Activated CD4-positive, alpha-beta T cell treated with anti-CD3 and anti-CD28 coated beads, Interleukin-2, amount 50 U/mL, for 16 hours (primary cell): ENCODE measurements at regions not wholly inside any gene's neighbourhood (a gene's known extent, or its start where the extent isn't known, plus 50 kb on each side); places are given as distances from the start of the nearest gene placed in this dataset.
"Not testable (repeated sequence)": the region's sequence is repeated elsewhere in the genome, so short reads cannot be mapped to it uniquely, and the experiment has no call there.

Source experiments
- DNase-seq: peaks from one replicate; pipeline ENCODE4 v3.0.0-alpha.2; 2020

DNA sequence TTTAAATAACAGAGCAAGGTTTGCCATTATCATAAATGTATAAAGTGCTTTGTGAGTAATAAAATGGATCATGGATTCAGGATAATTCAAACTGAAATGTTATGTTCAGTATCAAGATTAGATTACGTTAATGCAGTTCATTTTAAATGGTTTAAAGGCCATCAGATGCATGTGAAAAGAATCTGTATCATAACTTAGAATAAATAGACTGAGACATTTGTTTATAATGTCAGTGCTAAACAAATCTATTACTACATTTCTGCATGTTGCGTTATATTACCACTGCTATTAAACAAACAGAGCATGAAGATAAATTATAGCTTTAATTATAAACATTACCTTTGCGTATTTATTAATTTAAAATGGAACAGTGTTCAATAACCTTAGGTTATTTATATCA is 160.2 kb downstream of the TOX3 start:
- DNase-seq: no peak

DNA sequence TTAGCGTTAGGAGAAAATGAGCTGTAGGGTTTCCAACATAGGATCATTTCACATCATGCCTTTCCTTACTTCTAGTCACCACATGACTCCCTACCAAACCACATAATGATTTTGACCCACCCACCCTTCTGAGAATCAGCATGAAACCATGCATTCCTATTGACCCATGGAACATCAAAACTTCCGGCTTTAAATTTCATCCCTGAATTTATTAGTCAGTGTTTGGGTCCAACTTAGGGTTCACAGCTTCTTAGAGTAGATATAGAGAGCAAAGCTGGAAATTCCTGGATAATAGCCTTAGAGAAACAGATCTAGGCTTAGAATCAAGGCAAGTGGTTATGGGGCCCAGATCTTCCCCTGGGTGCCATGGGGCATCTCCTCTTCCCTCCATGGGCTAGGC is 162.6 kb downstream of the TOX3 start:
- DNase-seq: no peak

DNA sequence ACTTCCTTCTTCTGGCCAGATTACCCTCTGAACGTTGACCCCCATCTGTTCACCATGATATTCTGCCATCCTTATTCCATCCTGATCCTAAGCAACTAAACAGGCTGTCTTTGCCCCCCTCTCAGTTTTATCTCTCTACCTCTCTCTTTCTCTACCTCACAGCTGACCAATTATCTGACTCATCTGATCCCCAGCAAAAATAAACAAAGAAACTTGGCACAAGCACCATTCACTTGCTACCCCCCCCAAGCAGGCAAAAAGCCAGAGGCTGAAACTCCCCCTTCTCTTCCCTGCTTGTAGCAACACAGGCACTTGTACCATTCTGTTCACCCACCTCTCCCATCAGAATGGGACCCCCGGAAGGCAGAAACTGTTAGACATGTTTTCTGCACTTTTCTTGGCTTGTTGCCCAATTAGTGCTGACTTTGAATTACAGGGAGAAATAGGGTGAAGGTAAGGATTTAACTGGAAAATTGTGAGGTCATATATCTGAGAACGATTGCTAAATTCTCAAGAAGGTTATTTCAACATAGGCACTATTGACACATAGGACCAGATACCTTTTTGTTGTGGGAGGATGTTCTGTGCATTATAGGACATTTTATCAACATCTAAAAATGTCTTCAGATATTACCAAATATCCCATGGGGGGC is 163.2 kb downstream of the TOX3 start:
- DNase-seq: no peak

DNA sequence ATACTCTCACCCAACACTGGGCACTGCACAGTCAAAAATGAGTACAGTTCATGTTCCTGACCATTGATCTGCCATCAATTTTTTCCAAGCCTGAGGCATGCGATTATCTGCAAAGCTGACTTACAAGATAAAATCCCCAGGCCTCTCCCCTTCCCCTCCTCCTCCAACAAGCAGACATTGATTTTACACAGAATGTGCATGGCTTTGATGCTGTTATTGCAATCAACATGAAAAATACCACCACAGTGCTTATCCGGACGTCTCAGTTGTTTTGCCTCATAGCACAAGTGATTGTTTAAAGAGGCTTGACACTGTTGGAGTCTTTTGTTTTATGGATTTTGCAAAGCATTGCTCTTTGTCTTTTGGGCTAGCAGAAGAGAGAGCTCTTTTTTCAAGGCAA is 163.8 kb downstream of the TOX3 start:
- no peak for DNase-seq

DNA sequence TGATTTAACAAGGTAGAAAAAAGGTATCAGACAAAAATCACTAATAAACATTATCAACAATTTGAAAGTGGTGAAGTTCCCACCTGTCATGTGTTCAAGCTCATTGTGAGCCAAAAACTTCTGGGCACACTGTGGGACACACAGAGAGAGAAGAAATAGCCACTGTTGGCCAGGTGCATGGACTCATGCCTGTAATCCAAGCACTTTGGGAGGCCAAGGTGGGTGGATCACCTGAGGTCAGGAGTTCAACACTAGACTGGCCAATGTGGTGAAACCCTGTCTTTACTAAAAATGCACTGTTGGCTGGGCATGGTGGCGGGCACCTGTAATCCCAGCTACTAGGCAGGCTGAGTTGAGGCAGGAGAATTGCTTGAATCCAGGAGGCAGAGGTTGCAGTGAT is 167.4 kb downstream of the TOX3 start:
- DNase-seq: no peak

DNA sequence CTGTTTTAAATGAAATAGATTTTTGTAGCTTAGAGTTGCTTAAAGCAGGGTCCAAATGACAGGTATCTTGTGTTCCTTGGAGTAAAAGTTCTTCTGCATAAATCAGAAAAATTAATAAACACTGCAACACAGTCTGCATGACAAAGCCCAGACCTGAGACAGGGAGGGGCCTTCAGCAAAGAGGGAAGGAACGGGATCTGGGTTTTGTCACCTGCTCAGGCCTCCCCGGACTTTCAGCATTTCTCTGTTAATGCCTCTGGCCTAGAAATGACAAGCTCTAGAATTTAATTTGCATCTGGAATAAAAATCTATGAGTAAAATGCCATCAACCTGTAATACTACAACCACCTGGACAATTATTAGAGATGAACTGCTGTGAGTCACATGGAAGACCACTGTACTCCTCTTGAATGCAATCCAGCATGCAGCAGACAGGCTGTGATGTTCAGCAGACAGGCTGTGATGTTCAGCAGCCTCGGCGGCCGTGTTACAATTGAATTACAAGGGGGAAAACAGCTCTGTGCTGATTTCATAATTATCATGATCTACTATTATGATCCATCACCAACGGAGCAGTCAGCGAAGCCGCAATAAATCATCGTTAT is 170.2 kb downstream of the TOX3 start:
- no peak for DNase-seq

DNA sequence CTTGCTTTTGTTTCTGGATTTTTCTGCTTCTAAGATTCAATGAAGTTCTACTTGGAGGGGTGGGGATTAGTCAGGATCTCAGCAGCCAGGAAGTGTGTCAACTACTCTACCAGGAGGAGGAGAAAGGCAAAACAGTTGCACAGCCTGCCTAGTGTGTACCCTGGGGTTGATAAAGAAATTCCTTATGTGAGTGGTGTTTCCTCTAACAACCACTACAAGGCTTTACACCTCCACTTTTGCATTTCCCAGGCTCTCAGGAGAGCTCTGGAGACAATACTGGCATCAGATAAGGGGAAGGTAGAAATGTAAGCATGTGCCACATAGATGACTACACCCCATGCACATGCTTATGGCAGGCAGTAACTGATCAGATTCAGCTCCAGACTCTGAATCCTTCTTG is 174.6 kb downstream of the TOX3 start:
- DNase-seq: no peak

DNA sequence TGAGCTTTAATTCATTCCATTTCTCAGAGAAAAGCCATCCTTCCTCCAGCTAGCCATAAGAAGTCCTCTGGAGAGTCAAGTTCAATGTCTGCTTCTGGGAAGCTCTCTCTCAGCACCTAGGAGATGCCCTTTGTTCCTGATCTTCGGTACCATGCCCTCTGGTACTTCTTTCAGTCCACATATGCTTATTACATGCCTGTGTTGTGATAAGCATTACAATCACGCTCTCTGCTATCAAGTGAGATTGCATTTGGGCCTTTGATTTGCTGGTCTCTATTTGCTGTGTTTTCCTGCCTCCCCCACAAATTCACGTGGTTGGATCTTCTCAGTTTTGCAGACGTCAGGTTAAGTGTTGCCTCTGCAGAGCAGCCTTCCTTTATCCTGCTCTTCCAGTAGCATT is 178.1 kb downstream of the TOX3 start:
- no peak for DNase-seq

DNA sequence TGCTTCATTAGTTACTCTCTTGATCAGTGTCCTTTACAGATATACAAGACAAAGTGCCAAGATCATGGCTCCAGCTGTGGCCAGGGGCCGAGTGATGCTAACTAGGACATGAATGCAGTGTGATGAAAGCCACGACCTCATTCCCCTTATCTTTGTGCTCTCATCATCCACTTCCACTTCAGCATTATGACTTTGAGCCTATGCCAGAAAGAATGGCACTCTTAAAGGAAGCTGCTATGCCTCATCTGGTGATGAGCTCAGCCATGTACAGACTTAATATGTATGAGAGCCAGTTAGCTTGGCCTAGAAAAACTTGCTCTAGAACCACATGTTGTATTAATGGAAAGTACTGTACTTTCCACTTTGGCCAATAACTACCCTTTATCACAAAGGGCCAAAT is 179.1 kb downstream of the TOX3 start:
- DNase-seq: no peak

DNA sequence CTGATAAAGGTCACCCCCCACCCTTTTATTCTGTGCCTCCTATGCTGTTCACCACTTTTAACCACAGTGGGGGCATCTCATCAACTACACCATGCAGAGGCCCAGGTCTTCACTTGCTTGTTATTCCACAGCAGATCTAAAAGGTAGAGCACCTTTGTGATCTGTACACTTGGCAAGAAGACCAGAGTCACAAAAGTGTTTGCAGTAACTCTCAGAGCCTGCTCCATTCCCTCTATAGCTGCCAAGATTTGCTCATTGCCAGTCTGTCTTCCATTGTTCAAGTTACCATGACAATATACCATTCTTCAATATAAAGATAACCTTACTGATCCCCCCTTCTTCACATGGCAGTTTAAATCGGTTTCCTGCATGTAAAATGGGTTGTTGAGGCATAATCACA is 180.0 kb downstream of the TOX3 start:
- no peak for DNase-seq

DNA sequence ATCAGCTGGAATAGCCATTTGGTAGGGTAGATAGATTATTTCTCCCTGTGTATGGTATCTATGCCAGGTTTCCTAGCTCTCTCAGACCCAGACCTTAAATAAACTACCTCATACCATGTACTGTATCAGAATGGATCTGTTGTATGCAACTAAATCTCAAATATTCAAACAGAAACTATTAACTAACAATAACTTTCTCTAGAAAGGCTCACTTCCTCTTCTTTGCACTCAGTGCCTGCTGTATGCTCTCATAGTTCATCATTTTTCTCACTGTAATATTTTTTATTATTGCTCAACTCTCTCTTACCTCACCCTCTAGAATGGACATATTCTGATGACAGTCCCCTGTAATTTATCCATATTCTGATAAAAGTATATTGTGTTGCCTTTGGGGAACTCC is 182.4 kb downstream of the TOX3 start:
- no peak for DNase-seq

DNA sequence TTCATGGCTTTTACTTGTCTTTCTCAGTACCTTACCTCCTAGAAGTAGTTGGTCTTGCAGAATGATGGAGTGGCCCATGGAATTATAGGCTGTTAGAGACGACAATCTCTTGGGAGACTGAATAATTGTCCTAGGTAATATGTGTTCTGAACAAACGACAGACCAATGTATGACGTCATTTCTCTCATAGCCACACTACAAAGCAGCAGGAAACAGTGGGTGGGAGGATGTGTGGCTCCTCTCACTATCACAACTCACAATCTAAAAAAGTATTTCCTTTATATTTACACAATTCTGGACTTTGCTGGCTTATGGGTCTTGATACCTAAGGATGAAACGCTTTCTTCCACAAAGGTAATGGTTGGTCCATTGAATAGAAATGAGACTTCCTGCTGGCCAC is 183.9 kb downstream of the TOX3 start:
- DNase-seq: no peak

DNA sequence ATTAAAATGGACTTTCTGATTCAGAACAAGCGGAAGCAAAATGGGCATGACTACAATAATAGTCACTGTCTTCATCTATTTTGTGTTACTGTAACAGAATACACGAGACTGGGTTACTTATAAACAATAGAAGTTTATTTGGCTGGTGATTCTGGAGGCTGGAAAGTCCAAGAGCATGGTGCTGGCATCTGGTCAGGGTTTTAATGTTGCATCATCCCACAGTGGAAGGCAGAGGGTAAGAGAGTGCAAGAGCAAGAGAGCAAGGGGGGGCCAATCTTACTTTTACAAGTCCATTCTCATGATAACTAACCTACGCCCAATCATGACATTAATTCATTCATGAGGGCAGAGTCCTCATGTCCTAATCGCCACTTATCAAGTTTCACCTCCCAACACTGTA is 189.2 kb downstream of the TOX3 start:
- DNase-seq: no peak

DNA sequence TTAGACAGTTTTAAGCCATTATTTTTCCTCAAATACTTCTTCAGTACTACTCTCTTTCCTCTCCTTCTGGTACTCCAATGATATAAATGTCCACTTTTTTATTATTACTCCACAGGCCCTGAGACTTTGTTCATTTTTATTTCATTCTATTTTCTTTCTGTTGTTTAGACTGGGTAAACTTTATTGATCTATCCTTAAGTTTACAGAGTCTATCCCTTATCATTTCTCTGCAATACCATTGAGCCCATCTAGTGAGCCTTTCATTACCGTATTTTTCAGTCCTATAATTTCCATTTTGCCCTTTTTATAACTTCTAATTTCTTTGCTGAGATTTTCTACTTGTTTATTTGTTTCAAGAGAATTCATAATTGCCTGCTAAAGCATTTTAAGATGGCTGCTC is 193.7 kb downstream of the TOX3 start:
- no peak for DNase-seq

DNA sequence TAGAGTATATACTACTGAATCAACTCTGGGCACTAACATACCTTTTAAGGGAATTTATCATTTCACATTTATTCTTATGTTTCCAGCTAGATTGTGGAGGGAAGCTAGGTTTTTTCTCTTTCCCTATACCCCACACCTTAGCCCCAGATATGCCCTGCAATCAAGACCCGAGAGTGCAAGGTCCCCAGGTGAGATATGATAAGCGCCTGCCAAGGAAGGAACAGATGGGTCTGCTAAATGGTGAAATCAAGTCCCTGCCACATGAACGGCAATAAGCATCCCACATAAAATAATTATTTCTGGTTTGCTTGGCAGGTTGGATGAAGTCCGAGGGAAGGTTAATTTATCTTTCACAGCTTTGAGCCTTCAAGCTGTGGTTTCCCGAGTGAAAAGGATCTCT is 195.5 kb downstream of the TOX3 start:
- no peak for DNase-seq

DNA sequence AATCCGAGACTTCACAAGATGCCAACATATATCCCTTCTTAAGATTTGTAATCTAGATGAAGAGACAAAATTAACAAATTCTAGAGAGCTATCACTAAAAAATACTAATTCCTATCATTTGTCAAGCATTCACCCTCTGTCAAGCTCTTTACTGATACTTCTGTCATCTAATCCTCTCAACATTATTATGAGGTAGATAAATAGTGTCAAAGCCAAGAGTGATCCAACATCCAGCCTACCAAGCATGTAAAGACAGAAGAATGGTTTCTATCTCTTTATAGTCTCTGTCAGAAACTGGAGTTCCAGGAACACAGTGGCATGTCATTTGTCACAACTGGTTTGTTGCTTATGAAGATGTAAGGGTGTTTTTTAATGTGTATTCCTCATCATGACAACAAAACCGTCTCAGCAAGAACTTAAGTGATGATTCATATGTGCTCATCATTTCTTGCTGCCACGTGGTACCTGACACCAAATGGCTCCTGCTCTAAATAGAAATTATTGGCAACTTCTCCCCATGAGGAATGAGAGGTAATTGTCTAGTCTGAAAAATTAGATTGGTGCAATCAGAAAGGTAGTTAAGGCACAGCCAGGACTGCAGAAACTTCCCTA is 196.8 kb downstream of the TOX3 start:
- DNase-seq: no peak

DNA sequence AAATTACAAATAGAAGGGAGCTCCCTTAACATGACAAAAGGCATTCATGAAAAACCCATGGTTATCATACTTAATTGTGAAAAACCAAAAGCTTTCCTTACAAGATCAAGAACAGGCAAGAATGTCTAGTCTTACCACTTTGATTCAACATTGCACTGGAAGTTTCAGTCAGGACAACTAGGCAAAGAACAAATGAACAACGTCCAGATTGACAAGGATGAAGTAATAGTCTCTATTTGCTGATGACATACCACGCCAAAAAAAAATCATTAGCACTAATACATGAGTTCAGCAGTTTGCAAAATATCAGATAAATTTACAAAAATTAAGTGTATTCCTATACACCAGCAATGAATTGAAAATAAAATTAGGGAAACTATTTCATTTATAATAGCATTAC is 200.2 kb downstream of the TOX3 start:
- no peak for DNase-seq

DNA sequence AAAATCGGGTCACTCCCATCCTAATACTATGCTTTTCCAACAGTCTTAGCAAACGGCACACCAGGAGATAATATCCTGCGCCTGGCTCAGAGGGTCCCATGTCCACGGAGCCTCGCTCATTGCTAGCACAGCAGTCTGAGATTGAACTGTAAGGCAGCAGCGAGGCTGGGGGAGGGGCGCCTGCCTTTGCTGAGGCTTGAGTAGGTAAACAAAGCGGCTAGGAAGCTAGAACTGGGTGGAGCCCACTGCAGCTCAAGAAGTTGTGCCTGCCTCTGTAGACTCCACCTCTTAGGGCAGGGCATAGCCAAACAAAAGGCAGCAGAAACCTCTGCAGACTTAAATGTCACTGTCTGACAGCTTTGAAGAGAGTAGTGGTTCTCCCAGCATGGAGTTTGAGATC is 213.3 kb downstream of the TOX3 start:
- DNase-seq: not testable (repeated sequence)

DNA sequence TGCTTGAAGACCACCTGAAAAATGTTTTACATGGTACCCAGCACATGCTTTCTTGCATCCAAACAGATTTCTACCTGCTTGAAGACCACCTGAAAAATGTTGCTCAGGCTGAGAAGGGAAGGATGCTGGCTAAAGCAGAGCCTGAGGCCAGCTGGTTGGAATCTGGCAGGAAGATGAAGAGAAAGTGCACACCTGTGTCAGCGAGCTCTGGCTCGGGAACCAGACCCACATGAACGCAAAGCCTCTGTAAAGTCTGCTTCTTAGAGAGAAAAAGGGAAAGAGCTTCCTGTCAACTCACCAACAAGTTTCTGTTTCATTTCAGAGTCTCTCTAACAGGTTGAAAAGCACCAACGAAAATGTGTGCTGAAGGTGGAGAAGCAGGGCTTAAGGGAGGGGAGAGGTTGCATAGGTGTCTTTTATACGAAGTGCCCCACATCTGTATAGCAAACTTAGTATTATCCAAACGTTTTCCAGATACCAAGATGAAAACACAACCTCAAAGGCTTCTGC is 226.0 kb downstream of the TOX3 start:
- no peak for DNase-seq

DNA sequence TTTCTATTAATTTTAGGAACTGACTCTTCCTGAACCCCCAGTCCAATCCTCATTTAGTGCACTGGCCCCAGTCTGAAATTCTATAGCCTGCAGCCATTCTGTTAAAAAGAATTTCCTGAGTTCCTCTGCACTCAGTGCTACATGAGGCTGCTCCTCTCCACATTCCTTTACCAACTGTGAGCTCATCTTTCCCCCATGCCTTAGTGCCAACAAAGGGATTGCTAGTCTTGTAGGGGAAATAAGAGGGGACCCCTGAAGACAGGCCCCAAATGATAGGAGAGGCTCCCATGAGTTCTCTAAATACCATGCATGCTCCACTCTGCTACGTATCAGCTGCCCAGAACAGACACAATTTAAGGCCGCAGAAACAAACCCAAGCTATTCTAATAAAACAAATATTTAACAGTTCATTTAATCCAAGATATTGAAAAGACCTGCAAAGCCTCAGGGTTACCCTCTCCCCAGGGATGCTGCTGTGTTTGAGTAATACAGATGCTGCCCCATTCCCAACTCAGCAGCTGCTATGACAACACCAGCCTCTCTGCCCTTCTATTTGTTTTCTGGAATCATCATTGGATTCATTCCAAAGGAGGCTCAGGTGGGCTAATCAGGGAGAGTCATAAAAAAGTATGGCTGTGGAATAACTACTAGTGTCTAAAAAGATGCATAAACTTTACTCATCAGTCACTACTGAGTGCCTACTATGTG is 228.5 kb downstream of the TOX3 start:
- DNase-seq: no peak

DNA sequence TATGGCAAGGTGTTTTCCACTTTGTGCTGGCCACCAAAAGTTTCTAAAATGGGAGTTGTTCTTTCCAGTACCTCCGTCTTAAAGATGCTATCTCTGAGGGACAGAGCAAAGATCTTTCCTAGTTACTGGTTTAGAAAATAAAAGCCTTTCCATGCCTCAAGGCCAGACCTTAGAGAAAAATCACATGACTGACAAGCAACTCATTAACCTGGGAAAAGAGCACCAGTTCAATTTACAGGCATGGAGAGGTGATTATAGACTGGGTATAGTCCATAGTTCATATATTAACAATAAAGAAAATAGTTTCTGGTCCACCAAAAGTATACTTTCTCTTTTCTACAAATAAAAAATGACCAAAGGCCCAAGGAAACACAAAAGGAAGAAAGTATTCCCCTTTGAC is 230.7 kb downstream of the TOX3 start:
- DNase-seq: no peak

DNA sequence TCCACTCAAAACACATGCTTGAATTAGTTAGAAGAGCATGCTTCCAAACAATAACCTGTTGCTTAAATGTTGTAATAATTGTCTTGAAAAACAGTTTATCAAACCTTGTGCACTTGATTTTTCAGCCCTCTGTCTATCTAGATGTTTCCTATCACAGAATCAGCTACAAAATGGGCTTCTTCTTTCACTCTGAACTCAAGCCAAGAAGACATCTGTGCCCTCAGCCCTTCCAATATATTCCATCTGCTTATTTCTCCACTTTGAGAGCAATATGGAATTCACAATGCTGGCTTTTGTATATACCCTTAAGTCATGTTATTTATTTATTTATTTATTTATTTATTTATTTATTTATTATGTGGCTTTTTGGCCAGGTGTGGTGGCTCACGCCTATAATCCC is 234.2 kb downstream of the TOX3 start:
- DNase-seq: no peak

DNA sequence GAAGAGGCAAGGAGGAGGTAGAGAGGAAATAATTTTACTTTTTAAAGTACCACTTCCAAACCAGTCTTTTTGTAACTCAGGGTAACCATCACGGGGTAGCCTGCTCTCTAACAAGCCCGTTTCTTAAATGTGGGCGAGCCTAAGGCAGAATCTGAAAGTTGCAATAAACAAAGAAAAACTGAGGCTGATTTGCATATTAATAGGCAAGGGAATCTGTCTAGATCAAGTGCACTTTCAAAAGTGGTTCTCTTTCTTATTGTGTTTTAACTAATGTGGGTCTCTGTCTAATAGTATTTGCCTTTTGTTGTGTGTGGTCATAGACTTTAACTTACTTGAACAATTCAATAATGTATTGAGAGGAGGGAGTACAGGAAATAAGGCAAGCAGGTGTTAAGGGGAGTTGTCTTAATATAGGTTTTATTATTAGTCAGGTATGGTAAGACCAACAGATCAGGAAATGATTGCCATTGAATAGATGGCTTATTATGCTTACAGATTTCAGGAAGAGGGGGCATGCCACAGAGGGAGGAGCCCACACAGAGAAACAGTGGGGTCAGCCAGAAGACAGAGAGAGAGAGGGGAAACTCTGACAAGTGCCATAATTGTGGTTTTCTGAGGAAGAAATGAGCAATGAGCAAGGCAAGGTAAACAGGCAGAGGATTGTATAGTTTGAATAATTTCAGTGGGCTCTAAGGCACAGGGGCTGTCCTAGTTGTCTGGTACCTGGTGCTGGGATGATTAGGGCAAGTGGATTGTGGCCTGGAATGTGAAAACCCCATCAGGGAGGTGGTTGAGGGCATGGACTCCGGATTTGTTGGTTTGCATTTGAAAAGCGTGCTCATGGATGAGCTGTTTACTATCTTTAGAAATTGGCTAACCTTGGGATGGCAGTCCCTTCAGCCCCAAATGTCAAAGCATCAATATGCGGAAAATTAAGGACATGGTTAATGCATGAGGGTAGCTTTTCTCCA is 237.2 kb downstream of the TOX3 start:
- DNase-seq: no peak
